RWPE1 (cell line): ENCODE measurements at regions not wholly inside any gene's neighbourhood (a gene's known extent, or its start where the extent isn't known, plus 50 kb on each side); places are given as distances from the start of the nearest gene placed in this dataset.

Experiments used
- CTCF ChIA-PET: fragments of 350-600 bp; sonication (Branson Sonifier 250); formaldehyde crosslinking; extraction: SDS; loops from one replicate; lab custom pipeline; 2021; lab: Yijun Ruan, JAX
- POLR2A ChIA-PET: fragments of 400-600 bp; formaldehyde crosslinking; extraction: SDS; loops from one replicate; lab custom pipeline; 2020; ENCODE audit warnings: antibody characterized with exemption; ENCODE audit not compliant: low non-redundant PET; lab: Yijun Ruan, JAX
- DNase-seq: peaks from one replicate; pipeline ENCODE4 v3.0.0; 2012; ENCODE audit warnings: low spot score
- H3K27ac ChIP-seq: fragments of 450-650 bp; 2 replicates; pipeline ENCODE4 v1.5.1; 2017
- CTCF ChIP-seq: fragments of 450-650 bp; conservative IDR thresholded peaks from 2 replicates; pipeline ENCODE4 v1.5.1; 2017; ENCODE audit warnings: low read depth, mild to moderate bottlenecking

- H3K27ac ChIP-seq, result no peak overlapping the region
- no peak for TF ChIP-seq CTCF
- POLR2A ChIA-PET, result no interaction called here
- DNase-seq, result no peak
- CTCF ChIA-PET, result no interaction called here
Observed at GRCh38 chr4:132865922-132866321, 283.2 kb upstream of the PCDH10 start.

GRCh38 chr4:132866616-132867015 lies 282.5 kb upstream of the PCDH10 start:
- ChIA-PET POLR2A (no interaction called here), CTCF (interaction anchor here (0.6 kb wide), 1 partner anchor 18 kb away, joined by 3 read pairs; no protein-coding TSS in a partner anchor)
- H3K27ac ChIP-seq, result no peak overlapping the region
- DNase-seq, result no peak
- no peak for TF ChIP-seq CTCF

GRCh38 chr4:132893787-132894186 lies 255.3 kb upstream of the PCDH10 start:
- ChIA-PET POLR2A (no interaction called here), CTCF (interaction anchor here (0.5 to 0.6 kb wide), 2 partner anchors 20 to 24 kb away, joined by 3 to 6 read pairs; no protein-coding TSS in a partner anchor)
- H3K27ac ChIP-seq, result no peak overlapping the region
- DNase-seq, result no peak
- TF ChIP-seq CTCF, result no peak

- ChIA-PET POLR2A (no interaction called here), CTCF (interaction anchor here (0.6 to 0.7 kb wide), 2 partner anchors 13 to 775 kb away, joined by 3 read pairs; no protein-coding TSS in a partner anchor)
- H3K27ac ChIP-seq, result no peak overlapping the region
- no peak for DNase-seq
- no peak for TF ChIP-seq CTCF
Observed at GRCh38 chr4:132901224-132901623, 247.9 kb upstream of the PCDH10 start.

- H3K27ac ChIP-seq, result no peak overlapping the region
- CTCF ChIA-PET, result no interaction called here
- no peak for DNase-seq
- POLR2A ChIA-PET, result no interaction called here
- TF ChIP-seq CTCF, result no peak
Observed at GRCh38 chr4:132910229-132910748, 238.8 kb upstream of the PCDH10 start.

- POLR2A ChIA-PET, result no interaction called here
- no peak for DNase-seq
- H3K27ac ChIP-seq, result no peak overlapping the region
- TF ChIP-seq CTCF, result no peak
- CTCF ChIA-PET, result interaction anchor here (0.6 kb wide), 1 partner anchor 25 kb away, joined by 3 read pairs; no protein-coding TSS in a partner anchor
Observed at GRCh38 chr4:132918096-132918495, 231.0 kb upstream of the PCDH10 start.
